ENCODE measurements at regions not wholly inside any gene's neighbourhood (a gene's known extent, or its start where the extent isn't known, plus 50 kb on each side); places are given as distances from the start of the nearest gene placed in this dataset.
"Not testable (repeated sequence)": the region's sequence is repeated elsewhere in the genome, so short reads cannot be mapped to it uniquely, and the experiment has no call there.

- H3K9ac ChIP-seq, result no peak overlapping the region
- H3K9me3 ChIP-seq (ENCODE audit: low read depth), result no peaks in the 10 kb centered on the region
- H3K4me2 ChIP-seq (ENCODE audit: unreplicated experiment), result no peak overlapping the region
- DNase-seq, result no peak
- no peaks in the 10 kb centered on the region for H3K9me2 ChIP-seq (ENCODE audit: insufficient read depth)
- WGBS, 2 experiments (ENCODE audit: low coverage in 1 of 2, low lambda C conversion rate in 2 of 2, missing lambda C conversion rate in 2 of 2), result 74 to 82% methylated on average over 3 of the region's 3 CpGs
- H2AFZ ChIP-seq, result no peak overlapping the region
- TF ChIP-seq EZH2phosphoT487 (IDR thresholded peaks at IDR 0.05; ENCODE audit: insufficient read depth, low read depth) (no peak), EZH2 (IDR thresholded peaks at IDR 0.05; ENCODE audit: insufficient read depth, poor library complexity, severe bottlenecking) (no peak)
- H3K4me3 ChIP-seq, result no peak overlapping the region
- H4K20me1 ChIP-seq (ENCODE audit: insufficient read depth), result no peaks in the 10 kb centered on the region
- peaks cover 24% of the 10 kb centered on the region for H3K4me1 ChIP-seq (ENCODE audit: insufficient read depth)
- peaks cover 17% of the 10 kb centered on the region for H3F3A ChIP-seq (ENCODE audit: insufficient read depth)
- no peaks in the 10 kb centered on the region for H3K79me2 ChIP-seq (ENCODE audit: insufficient read depth)
- H3K27me3 ChIP-seq (replicated peaks; ENCODE audit: insufficient read depth), result no peaks in the 10 kb centered on the region
- H3K36me3 ChIP-seq (ENCODE audit: low read depth), result no peaks in the 10 kb centered on the region
- H3K27ac ChIP-seq, result no peak overlapping the region
- in situ Hi-C loops (cut with MboI), result no loop called here
Observed at GRCh38 chr11:103811870-103812455, 224.5 kb upstream of the DDI1 start.

- H3K27ac ChIP-seq, result no peak overlapping the region
- H3K9me3 ChIP-seq (ENCODE audit: low read depth), result no peaks in the 10 kb centered on the region
- H3K9me2 ChIP-seq (ENCODE audit: insufficient read depth), result no peaks in the 10 kb centered on the region
- H3K27me3 ChIP-seq (replicated peaks; ENCODE audit: insufficient read depth), result no peaks in the 10 kb centered on the region
- H3K9ac ChIP-seq, result no peak overlapping the region
- WGBS, 2 experiments (ENCODE audit: low coverage in 1 of 2, low lambda C conversion rate in 2 of 2, missing lambda C conversion rate in 2 of 2), result 31 to 33% methylated on average over 3 of the region's 3 CpGs
- in situ Hi-C loops (cut with MboI), result no loop called here
- DNase-seq, result no peak
- peaks cover 15% of the 10 kb centered on the region for H3F3A ChIP-seq (ENCODE audit: insufficient read depth)
- H3K4me2 ChIP-seq (ENCODE audit: unreplicated experiment), result no peak overlapping the region
- H3K4me3 ChIP-seq, result no peak overlapping the region
- peaks cover 17% of the 10 kb centered on the region for H3K4me1 ChIP-seq (ENCODE audit: insufficient read depth)
- H3K36me3 ChIP-seq (ENCODE audit: low read depth), result no peaks in the 10 kb centered on the region
- no peaks in the 10 kb centered on the region for H3K79me2 ChIP-seq (ENCODE audit: insufficient read depth)
- no peak overlapping the region for H2AFZ ChIP-seq
- TF ChIP-seq EZH2phosphoT487 (IDR thresholded peaks at IDR 0.05; ENCODE audit: insufficient read depth, low read depth) (no peak), EZH2 (IDR thresholded peaks at IDR 0.05; ENCODE audit: insufficient read depth, poor library complexity, severe bottlenecking) (no peak)
- no peaks in the 10 kb centered on the region for H4K20me1 ChIP-seq (ENCODE audit: insufficient read depth)
Observed at GRCh38 chr11:103812680-103813079, 223.8 kb upstream of the DDI1 start.

- H2AFZ ChIP-seq; in situ Hi-C loops (cut with MboI); H3K4me3 ChIP-seq; H3K9ac ChIP-seq; H4K20me1 ChIP-seq (ENCODE audit: insufficient read depth); H3K27me3 ChIP-seq (replicated peaks; ENCODE audit: insufficient read depth); H3K9me2 ChIP-seq (ENCODE audit: insufficient read depth); H3K4me2 ChIP-seq (ENCODE audit: unreplicated experiment); H3K4me1 ChIP-seq (ENCODE audit: insufficient read depth); H3F3A ChIP-seq (ENCODE audit: insufficient read depth); H3K27ac ChIP-seq; H3K36me3 ChIP-seq (ENCODE audit: low read depth); DNase-seq; H3K9me3 ChIP-seq (ENCODE audit: low read depth); H3K79me2 ChIP-seq (ENCODE audit: insufficient read depth): not testable (repeated sequence)
- WGBS, 2 experiments (ENCODE audit: low coverage in 1 of 2, low lambda C conversion rate in 2 of 2, missing lambda C conversion rate in 2 of 2), result 77 to 79% methylated on average over 8 of the region's 8 CpGs
Observed at GRCh38 chr11:103820345-103820744, 216.1 kb upstream of the DDI1 start.

- Histone ChIP-seq H3K9me3 (ENCODE audit: low read depth) (no peaks in the 10 kb centered on the region), H4K20me1 (ENCODE audit: insufficient read depth) (no peaks in the 10 kb centered on the region), H3K27ac (no peak overlapping the region), H3K79me2 (ENCODE audit: insufficient read depth) (no peaks in the 10 kb centered on the region), H3K36me3 (ENCODE audit: low read depth) (no peaks in the 10 kb centered on the region), H3K4me3 (no peak overlapping the region), H3K27me3 (replicated peaks; ENCODE audit: insufficient read depth) (no peaks in the 10 kb centered on the region), H3F3A (ENCODE audit: insufficient read depth) (no peaks in the 10 kb centered on the region), H3K9ac (no peak overlapping the region), H3K4me2 (ENCODE audit: unreplicated experiment) (no peak overlapping the region), H3K9me2 (ENCODE audit: insufficient read depth) (no peaks in the 10 kb centered on the region), H2AFZ (no peak overlapping the region), H3K4me1 (ENCODE audit: insufficient read depth) (no peaks in the 10 kb centered on the region)
- no peak for DNase-seq
- TF ChIP-seq EZH2 (IDR thresholded peaks at IDR 0.05; ENCODE audit: insufficient read depth, poor library complexity, severe bottlenecking) (no peak), EZH2phosphoT487 (IDR thresholded peaks at IDR 0.05; ENCODE audit: insufficient read depth, low read depth) (no peak)
- in situ Hi-C loops (cut with MboI), result no loop called here
- WGBS, 2 experiments (ENCODE audit: low coverage in 1 of 2, low lambda C conversion rate in 2 of 2, missing lambda C conversion rate in 2 of 2), result 32 to 38% methylated on average over 1 of the region's 1 CpG
Observed at GRCh38 chr11:103824116-103824515, 212.3 kb upstream of the DDI1 start.

- Histone ChIP-seq H3K36me3 (ENCODE audit: low read depth) (no peaks in the 10 kb centered on the region), H3K9ac (no peak overlapping the region), H3K27ac (no peak overlapping the region), H3K79me2 (ENCODE audit: insufficient read depth) (no peaks in the 10 kb centered on the region), H3K9me2 (ENCODE audit: insufficient read depth) (no peaks in the 10 kb centered on the region), H3K4me1 (ENCODE audit: insufficient read depth) (no peaks in the 10 kb centered on the region), H4K20me1 (ENCODE audit: insufficient read depth) (no peaks in the 10 kb centered on the region), H3F3A (ENCODE audit: insufficient read depth) (no peaks in the 10 kb centered on the region), H3K4me2 (ENCODE audit: unreplicated experiment) (no peak overlapping the region), H3K9me3 (ENCODE audit: low read depth) (no peaks in the 10 kb centered on the region), H3K27me3 (replicated peaks; ENCODE audit: insufficient read depth) (no peaks in the 10 kb centered on the region), H2AFZ (no peak overlapping the region), H3K4me3 (no peak overlapping the region)
- in situ Hi-C loops (cut with MboI), result no loop called here
- TF ChIP-seq EZH2phosphoT487 (IDR thresholded peaks at IDR 0.05; ENCODE audit: insufficient read depth, low read depth) (no peak), EZH2 (IDR thresholded peaks at IDR 0.05; ENCODE audit: insufficient read depth, poor library complexity, severe bottlenecking) (no peak)
- 75 to 84% methylated on average over 2 of the region's 2 CpGs for WGBS, 2 experiments (ENCODE audit: low coverage in 1 of 2, low lambda C conversion rate in 2 of 2, missing lambda C conversion rate in 2 of 2)
- DNase-seq, result no peak
Observed at GRCh38 chr11:103825469-103825868, 211.0 kb upstream of the DDI1 start.

Measured in GM23248 (cell line).